Tibial nerve (tissue), 4 donors: ENCODE measurements at regions not wholly inside any gene's neighbourhood (a gene's known extent, or its start where the extent isn't known, plus 50 kb on each side); places are given as distances from the start of the nearest gene placed in this dataset.

Experiments used
- DNase-seq, 2 donors: peaks; one replicate each; pipeline ENCODE4 v3.0.0-alpha.2; 2019; ENCODE audit warnings: low spot score in 2 of 2
- H3K27ac ChIP-seq, 4 donors: fragments of 200-600 bp; sonication (generic) in 3 of 4; one replicate each; pipeline ENCODE4 v1.5.1; 2017 to 2019; ENCODE audit warnings: mild to moderate bottlenecking in 1 of 4
- H3K27me3 ChIP-seq, 2 donors: fragments of 200-600 bp; sonication (generic) in 1 of 2; one replicate each; pipeline versions ENCODE4 v1.5.1 to v1.6.0; 2017 to 2019
- H3K36me3 ChIP-seq, 3 donors: fragments of 200-600 bp; sonication (generic); one replicate each; pipeline ENCODE4 v1.5.1; 2018 to 2019
- H3K4me1 ChIP-seq, 4 donors: fragments of 200-600 bp; sonication (generic) in 3 of 4; one replicate each; pipeline ENCODE4 v1.5.1; 2017 to 2019
- H3K4me3 ChIP-seq, 4 donors: fragments of 200-600 bp; sonication (generic) in 3 of 4; one replicate each; pipeline ENCODE4 v1.5.1; 2017 to 2019; ENCODE audit warnings: mild to moderate bottlenecking in 1 of 4, moderate library complexity in 1 of 4
- H3K9me3 ChIP-seq, 4 donors: fragments of 200-600 bp; sonication (generic) in 3 of 4; one replicate each; pipeline ENCODE4 v1.5.1; 2017 to 2019
- CTCF ChIP-seq, 5 experiments: fragments of 200-600 bp in 3 of 5; fragments of 450-650 bp in 2 of 5; sonication (generic) in 3 of 5; IDR thresholded peaks; one replicate each; pipeline ENCODE4 v1.5.1; 2016 to 2019; ENCODE audit warnings: antibody characterized with exemption in 5 of 5, mild to moderate bottlenecking in 3 of 5, moderate library complexity in 2 of 5
- EP300 ChIP-seq, 2 donors: sonication (generic); formaldehyde crosslinking; IDR thresholded peaks; one replicate each; pipeline ENCODE4 v1.6.1; 2017; ENCODE audit warnings: antibody characterized with exemption in 2 of 2, mild to moderate bottlenecking in 1 of 2
- POLR2A ChIP-seq, 2 donors: fragments of 450-650 bp; IDR thresholded peaks; one replicate each; pipeline ENCODE4 v1.6.1; 2017; ENCODE audit warnings: antibody characterized with exemption in 2 of 2, mild to moderate bottlenecking in 2 of 2, moderate library complexity in 2 of 2
- WGBS, 2 donors: methylation state at CpG; one replicate each; pipeline ENCODE4 v1.1.5; 2018; 5-methylcytosine and 5-hydroxymethylcytosine counted together

GRCh38 chr14:22185191-22185590 lies 403.8 kb downstream of the DAD1 start:
- no peaks in the 10 kb centered on the region for H3K27me3 ChIP-seq
- H3K27ac ChIP-seq: no peak overlapping the region
- no peaks in the 10 kb centered on the region for H3K9me3 ChIP-seq
- WGBS, 2 donors: 32% methylated on average over 1 of the region's 1 CpG
- H3K36me3 ChIP-seq: no peaks in the 10 kb centered on the region
- no peak overlapping the region for H3K4me3 ChIP-seq
- TF ChIP-seq EP300 (IDR thresholded peaks at IDR 0.05): no peak
- TF ChIP-seq CTCF (IDR thresholded peaks at IDR 0.05): no peak
- TF ChIP-seq POLR2A (IDR thresholded peaks at IDR 0.05): no peak
- DNase-seq: no peak
- no peaks in the 10 kb centered on the region for H3K4me1 ChIP-seq

GRCh38 chr14:22184830-22185168 lies 404.2 kb downstream of the DAD1 start:
- Histone ChIP-seq H3K4me3 (no peak overlapping the region), H3K4me1 (peaks cover 0 to under 1% (median 0%) of the 10 kb centered on the region in 4 donors), H3K27me3 (no peaks in the 10 kb centered on the region), H3K36me3 (no peaks in the 10 kb centered on the region), H3K9me3 (no peaks in the 10 kb centered on the region), H3K27ac (no peak overlapping the region)
- DNase-seq: no peak
- no peak for TF ChIP-seq POLR2A (IDR thresholded peaks at IDR 0.05)
- TF ChIP-seq CTCF (IDR thresholded peaks at IDR 0.05): no peak
- TF ChIP-seq EP300 (IDR thresholded peaks at IDR 0.05): no peak

- Histone ChIP-seq H3K27me3 (no peaks in the 10 kb centered on the region), H3K4me1 (peaks cover 0 to 5% (median 0%) of the 10 kb centered on the region in 4 donors), H3K36me3 (no peaks in the 10 kb centered on the region), H3K9me3 (no peaks in the 10 kb centered on the region), H3K27ac (no peak overlapping the region), H3K4me3 (no peak overlapping the region)
- WGBS, 2 donors: 81 to 90% methylated on average over 7 of the region's 7 CpGs
- TF ChIP-seq POLR2A (IDR thresholded peaks at IDR 0.05): no peak
- no peak for TF ChIP-seq CTCF (IDR thresholded peaks at IDR 0.05)
- no peak for TF ChIP-seq EP300 (IDR thresholded peaks at IDR 0.05)
- no peak for DNase-seq
These were observed 404.7 kb downstream of the DAD1 start for GRCh38 chr14:22184157-22184829.

- H3K27me3 ChIP-seq: no peaks in the 10 kb centered on the region
- no peaks in the 10 kb centered on the region for H3K36me3 ChIP-seq
- TF ChIP-seq POLR2A (IDR thresholded peaks at IDR 0.05): no peak
- no peak for TF ChIP-seq EP300 (IDR thresholded peaks at IDR 0.05)
- no peak for TF ChIP-seq CTCF (IDR thresholded peaks at IDR 0.05)
- 89 to 94% methylated on average over 1 of the region's 1 CpG for WGBS, 2 donors
- no peak overlapping the region for H3K4me3 ChIP-seq
- DNase-seq: no peak
- no peaks in the 10 kb centered on the region for H3K9me3 ChIP-seq
- H3K27ac ChIP-seq: no peak overlapping the region
- H3K4me1 ChIP-seq: peaks cover 0 to 5% (median 0%) of the 10 kb centered on the region in 4 donors
These were observed 409.0 kb downstream of the DAD1 start for GRCh38 chr14:22180045-22180444.

GRCh38 chr14:22179190-22179589 lies 409.8 kb downstream of the DAD1 start:
- Histone ChIP-seq H3K27me3 (no peaks in the 10 kb centered on the region), H3K4me1 (peaks cover 0 to 5% (median 0%) of the 10 kb centered on the region in 4 donors), H3K4me3 (no peak overlapping the region), H3K36me3 (no peaks in the 10 kb centered on the region), H3K27ac (peak overlapping the region in 1 of 4 donors; percentile 28), H3K9me3 (no peaks in the 10 kb centered on the region)
- no peak for TF ChIP-seq CTCF (IDR thresholded peaks at IDR 0.05)
- no peak for TF ChIP-seq EP300 (IDR thresholded peaks at IDR 0.05)
- no peak for TF ChIP-seq POLR2A (IDR thresholded peaks at IDR 0.05)
- DNase-seq: no peak
- WGBS, 2 donors: 58 to 69% methylated on average over 3 of the region's 3 CpGs
